ENCODE measurements at regions not wholly inside any gene's neighbourhood (a gene's known extent, or its start where the extent isn't known, plus 50 kb on each side); places are given as distances from the start of the nearest gene placed in this dataset.

- no peak for TF ChIP-seq EZH2 (IDR thresholded peaks at IDR 0.05; ENCODE audit: borderline replicate concordance, insufficient read depth, low read depth, low read length, poor library complexity, severe bottlenecking)
- no peak for TF ChIP-seq CTCF (IDR thresholded peaks at IDR 0.05)
Measured at GRCh38 chr7:41103331-41103730, 599.6 kb downstream of the INHBA start.
